IMR-90 (cell line): ENCODE measurements at regions not wholly inside any gene's neighbourhood (a gene's known extent, or its start where the extent isn't known, plus 50 kb on each side); places are given as distances from the start of the nearest gene placed in this dataset.

Experiments used
- ATAC-seq: fragments of 200-7000 bp; cut with Tn5 transposase; 2 replicates; pipeline ENCODE4 v1.9.1; 2020; ENCODE audit warnings: low read depth, mild to moderate bottlenecking, moderate library complexity
- BruUV-seq: library from RNA; stranded (reverse); fragments of 400-500 nt; replicated peaks from 2 replicates; lab custom pipeline; 2021; lab: Mats Ljungman, UMichigan
- CTCF ChIA-PET: fragments of 300-600 bp; formaldehyde crosslinking; extraction: SDS; loops from one replicate; lab custom pipeline; 2021; ENCODE audit warnings: antibody characterized with exemption; lab: Yijun Ruan, JAX
- POLR2A ChIA-PET: fragments of 300-600 bp; sonication (Branson Sonifier 250); formaldehyde crosslinking; loops from one replicate; lab custom pipeline; 2022; ENCODE audit warnings: antibody characterized with exemption; ENCODE audit not compliant: unreplicated experiment; lab: Charles Lee
- DNase-seq: peaks from one replicate; pipeline ENCODE4 v3.0.0; 2013
- H2AFZ ChIP-seq: replicated peaks from 2 replicates; pipeline ENCODE3; 2013; ENCODE audit warnings: low read length, mild to moderate bottlenecking; ENCODE audit not compliant: poor library complexity
- H2AK5ac ChIP-seq: 2 replicates; pipeline ENCODE4 v1.6.1; 2013; ENCODE audit warnings: low read depth, low read length, inconsistent platforms
- H2AK9ac ChIP-seq: replicated peaks from 2 replicates; pipeline ENCODE3; 2013; ENCODE audit warnings: mild to moderate bottlenecking, low read depth, low read length, moderate library complexity; ENCODE audit not compliant: poor library complexity
- H2BK120ac ChIP-seq: 2 replicates; pipeline ENCODE4 v1.6.1; 2013; ENCODE audit warnings: low read depth, low read length, inconsistent platforms
- H2BK15ac ChIP-seq: 3 replicates; pipeline ENCODE4 v1.6.1; 2013; ENCODE audit warnings: low read depth, low read length, inconsistent platforms
- H2BK20ac ChIP-seq: 2 replicates; pipeline ENCODE4 v1.6.1; 2013; ENCODE audit warnings: low read depth, mild to moderate bottlenecking, inconsistent platforms, low read length, moderate library complexity
- H2BK5ac ChIP-seq: 2 replicates; pipeline ENCODE4 v1.6.1; 2013; ENCODE audit warnings: mild to moderate bottlenecking, low read depth, low read length, inconsistent platforms; ENCODE audit not compliant: poor library complexity, severe bottlenecking
- H3K14ac ChIP-seq: replicated peaks from 2 replicates; pipeline ENCODE4 v1.6.1; 2013; ENCODE audit warnings: low read depth, low read length, inconsistent platforms
- H3K18ac ChIP-seq: 2 replicates; pipeline ENCODE4 v1.6.1; 2013; ENCODE audit warnings: low read depth, low read length, control low read depth
- H3K23ac ChIP-seq: 2 replicates; pipeline ENCODE4 v1.6.1; 2013; ENCODE audit warnings: low read depth, low read length, inconsistent platforms
- H3K27ac ChIP-seq: 2 replicates; pipeline ENCODE4 v1.5.1; 2013; ENCODE audit warnings: mild to moderate bottlenecking, control low read depth, low read length; ENCODE audit not compliant: insufficient read depth
- H3K27me3 ChIP-seq: 2 replicates; pipeline ENCODE4 v1.6.1; 2013; ENCODE audit warnings: low read length; ENCODE audit not compliant: control insufficient read depth, insufficient read depth
- H3K36me3 ChIP-seq: 2 replicates; pipeline ENCODE4 v1.6.1; 2013; ENCODE audit warnings: low read length, mixed read lengths; ENCODE audit not compliant: control insufficient read depth, insufficient read depth
- H3K4ac ChIP-seq: 2 replicates; pipeline ENCODE4 v1.6.1; 2013; ENCODE audit warnings: low read depth, low read length, inconsistent platforms
- H3K4me1 ChIP-seq: 2 replicates; pipeline ENCODE4 v1.6.1; 2013; ENCODE audit warnings: low read length, mixed read lengths; ENCODE audit not compliant: control insufficient read depth, insufficient read depth
- H3K4me2 ChIP-seq: 2 replicates; pipeline ENCODE4 v1.6.1; 2013; ENCODE audit warnings: low read depth, mild to moderate bottlenecking, control low read depth, low read length, moderate library complexity
- H3K4me3 ChIP-seq: 2 replicates; pipeline ENCODE4 v1.5.1; 2013; ENCODE audit warnings: low read depth, mild to moderate bottlenecking, control low read depth, low read length, moderate library complexity; ENCODE audit not compliant: insufficient read depth
- H3K56ac ChIP-seq: 2 replicates; pipeline ENCODE4 v1.6.1; 2013; ENCODE audit warnings: low read length, inconsistent platforms; ENCODE audit not compliant: insufficient read depth; ENCODE audit errors: extremely low read depth
- H3K79me1 ChIP-seq, 2 experiments: 2 replicates each; pipeline ENCODE4 v1.6.1; 2013; ENCODE audit warnings: low read length in 2 of 2, inconsistent platforms in 1 of 2, low read depth in 1 of 2
- H3K9ac ChIP-seq: 2 replicates; pipeline ENCODE4 v1.6.1; 2013; ENCODE audit warnings: low read depth, low read length, control low read depth
- H3K9me1 ChIP-seq: 2 replicates; pipeline ENCODE4 v1.6.1; 2013; ENCODE audit warnings: low read length, inconsistent platforms; ENCODE audit not compliant: insufficient read depth
- H3K9me3 ChIP-seq: 2 replicates; pipeline ENCODE4 v1.6.1; 2013; ENCODE audit warnings: low read length; ENCODE audit not compliant: control insufficient read depth, insufficient read depth
- H4K20me1 ChIP-seq: 2 replicates; pipeline ENCODE4 v1.6.1; 2013; ENCODE audit warnings: low read length, inconsistent platforms; ENCODE audit not compliant: insufficient read depth
- H4K5ac ChIP-seq: 2 replicates; pipeline ENCODE4 v1.6.1; 2013; ENCODE audit warnings: mild to moderate bottlenecking, low read depth, low read length, control low read depth
- H4K8ac ChIP-seq, 2 experiments: 2 replicates each; pipeline ENCODE4 v1.6.1; 2013; ENCODE audit warnings: low read depth in 2 of 2, low read length in 2 of 2, control low read depth in 1 of 2, inconsistent platforms in 1 of 2
- H4K91ac ChIP-seq: 2 replicates; pipeline ENCODE4 v1.6.1; 2013; ENCODE audit warnings: low read depth, low read length, inconsistent platforms; ENCODE audit not compliant: insufficient read depth
- RAD21 ChIP-seq: IDR thresholded peaks from 2 replicates; pipeline ENCODE4 v1.6.1; 2012; ENCODE audit warnings: low read length, improper control_type of control experiment
- RCOR1 ChIP-seq: IDR thresholded peaks from 2 replicates; pipeline ENCODE4 v1.6.1; 2012; ENCODE audit warnings: mild to moderate bottlenecking, low read length, improper control_type of control experiment; ENCODE audit not compliant: insufficient replicate concordance
- dilution Hi-C: fragments of 300-500 bp; cut with HindIII; formaldehyde crosslinking; loops from one replicate; pipeline ENCODE4 v1.14.3; 2018; ENCODE audit warnings: low sequenced_read_pairs; ENCODE audit not compliant: unreplicated experiment
- in situ Hi-C: fragments of 300-500 bp; cut with MboI; formaldehyde crosslinking; loops from 3 replicates; pipeline ENCODE4 v1.14.3; 2019; ENCODE audit warnings: low sequenced_read_pairs, inconsistent platforms, mixed read lengths
- intact Hi-C: fragments of 100-400 bp; cut with micrococcal nuclease; formaldehyde crosslinking; loops from 2 replicates; pipeline ENCODE4 v1.10.0; 2022

- H2BK120ac ChIP-seq: no peak overlapping the region
- H3K4me1 ChIP-seq: no peaks in the 10 kb centered on the region
- H3K36me3 ChIP-seq: no peaks in the 10 kb centered on the region
- no peak overlapping the region for H3K14ac ChIP-seq
- no peak overlapping the region for H3K18ac ChIP-seq
- H4K20me1 ChIP-seq: no peaks in the 10 kb centered on the region
- no peak overlapping the region for H4K8ac ChIP-seq
- in situ Hi-C loops (no loop called here), intact Hi-C loops (no loop called here), dilution Hi-C loops (no loop called here)
- no peak overlapping the region for H3K9ac ChIP-seq
- H3K23ac ChIP-seq: no peak overlapping the region
- POLR2A ChIA-PET: no interaction called here
- H3K9me1 ChIP-seq: no peaks in the 10 kb centered on the region
- TF ChIP-seq RCOR1 (no peak), RAD21 (no peak)
- H3K27me3 ChIP-seq: no peaks in the 10 kb centered on the region
- H2BK15ac ChIP-seq: no peak overlapping the region
- H3K79me1 ChIP-seq: no peaks in the 10 kb centered on the region
- H3K56ac ChIP-seq: no peak overlapping the region
- no peak overlapping the region for H2BK20ac ChIP-seq
- no peaks in the 10 kb centered on the region for H3K9me3 ChIP-seq
- no peak overlapping the region for H3K4me2 ChIP-seq
- no peak for ATAC-seq
- no peak overlapping the region for H3K4ac ChIP-seq
- H2AK5ac ChIP-seq: no peak overlapping the region
- H2AK9ac ChIP-seq: no peak overlapping the region
- DNase-seq: no peak
- H3K27ac ChIP-seq: no peak overlapping the region
- H4K5ac ChIP-seq: no peak overlapping the region
- no TSS peak for BruUV-seq
- H2BK5ac ChIP-seq: no peak overlapping the region
- no peak overlapping the region for H4K91ac ChIP-seq
- no peak overlapping the region for H2AFZ ChIP-seq
- CTCF ChIA-PET: no interaction called here
- no peak overlapping the region for H3K4me3 ChIP-seq
Measured at GRCh38 chr12:63023926-63024325, 89.0 kb upstream of the PPM1H start.
